Hematopoietic multipotent progenitor cell (in vitro differentiated cells): ENCODE measurements at regions not wholly inside any gene's neighbourhood (a gene's known extent, or its start where the extent isn't known, plus 50 kb on each side); places are given as distances from the start of the nearest gene placed in this dataset.
"Not testable (repeated sequence)": the region's sequence is repeated elsewhere in the genome, so short reads cannot be mapped to it uniquely, and the experiment has no call there.

Experiments
- DNase-seq, 3 donors: peaks; one replicate each; pipeline ENCODE4 v3.0.0-alpha.2; 2011 to 2015; ENCODE audit warnings: low read depth in 2 of 3, low spot score in 2 of 3

GRCh38 chr16:26830428-26831127, 236.1 kb upstream of the C16orf82 start:
- DNase-seq = no peak

- DNase-seq = not testable (repeated sequence)
Measured at GRCh38 chr16:26836114-26836513, 230.6 kb upstream of the C16orf82 start.

- DNase-seq = no peak
Measured at GRCh38 chr16:26838931-26839330, 227.8 kb upstream of the C16orf82 start.

- no peak for DNase-seq
Measured at GRCh38 chr16:26840691-26841090, 226.0 kb upstream of the C16orf82 start.

GRCh38 chr16:26856271-26856670, 210.5 kb upstream of the C16orf82 start:
- no peak for DNase-seq

- DNase-seq = no peak
Measured at GRCh38 chr16:26856791-26857190, 209.9 kb upstream of the C16orf82 start.

GRCh38 chr16:26857371-26857770, 209.4 kb upstream of the C16orf82 start:
- no peak for DNase-seq

- no peak for DNase-seq
Measured at GRCh38 chr16:26860506-26860905, 206.2 kb upstream of the C16orf82 start.

- DNase-seq = no peak
Measured at GRCh38 chr16:26863931-26864330, 202.8 kb upstream of the C16orf82 start.

- not testable (repeated sequence) for DNase-seq
Measured at GRCh38 chr16:26874318-26874717, 192.4 kb upstream of the C16orf82 start.

- DNase-seq = no peak
Measured at GRCh38 chr16:26877421-26877820, 189.3 kb upstream of the C16orf82 start.

- DNase-seq = no peak
Measured at GRCh38 chr16:26885674-26886073, 181.1 kb upstream of the C16orf82 start.

- DNase-seq = no peak
Measured at GRCh38 chr16:26889740-26890139, 177.0 kb upstream of the C16orf82 start.

- DNase-seq = no peak
Measured at GRCh38 chr16:26898200-26898599, 168.5 kb upstream of the C16orf82 start.

GRCh38 chr16:26901196-26901861, 165.4 kb upstream of the C16orf82 start:
- DNase-seq = no peak

- DNase-seq = no peak
Measured at GRCh38 chr16:26901983-26902382, 164.7 kb upstream of the C16orf82 start.

GRCh38 chr16:26905336-26905735, 161.4 kb upstream of the C16orf82 start:
- DNase-seq = no peak

- no peak for DNase-seq
Measured at GRCh38 chr16:26909623-26910022, 157.1 kb upstream of the C16orf82 start.

GRCh38 chr16:26911436-26911835, 155.3 kb upstream of the C16orf82 start:
- no peak for DNase-seq

- no peak for DNase-seq
Measured at GRCh38 chr16:26913851-26914250, 152.9 kb upstream of the C16orf82 start.

- no peak for DNase-seq
Measured at GRCh38 chr16:26930786-26931581, 135.7 kb upstream of the C16orf82 start.

GRCh38 chr16:26950636-26951035, 116.1 kb upstream of the C16orf82 start:
- no peak for DNase-seq
